Transverse colon (tissue), 4 donors: ENCODE measurements at regions not wholly inside any gene's neighbourhood (a gene's known extent, or its start where the extent isn't known, plus 50 kb on each side); places are given as distances from the start of the nearest gene placed in this dataset.

Experiments used
- DNase-seq: peaks from one replicate; pipeline ENCODE4 v3.0.0-alpha.2; 2019
- H3K27ac ChIP-seq, 4 donors: fragments of 200-600 bp; sonication (generic); 2 replicates each; pipeline ENCODE4 v1.5.1; 2016 to 2018; ENCODE audit warnings: inconsistent platforms in 4 of 4
- H3K27me3 ChIP-seq: fragments of 200-600 bp; sonication (generic); 2 replicates; pipeline ENCODE4 v1.5.1; 2017; ENCODE audit warnings: inconsistent platforms
- H3K36me3 ChIP-seq, 4 donors: fragments of 200-600 bp; sonication (generic); 2 replicates each; pipeline ENCODE4 v1.5.1; 2017 to 2019; ENCODE audit warnings: inconsistent platforms in 4 of 4
- H3K4me1 ChIP-seq, 4 donors: fragments of 200-600 bp; sonication (generic); 2 replicates each; pipeline ENCODE4 v1.5.1; 2017 to 2020; ENCODE audit warnings: inconsistent platforms in 4 of 4
- H3K4me3 ChIP-seq, 4 donors: fragments of 200-600 bp; sonication (generic); 1 replicate in 1 of 4; 2 replicates in 3 of 4; pipeline versions ENCODE4 v1.5.1 to v1.6.1; 2017 to 2019; ENCODE audit warnings: inconsistent platforms in 4 of 4
- H3K9me3 ChIP-seq, 2 donors: fragments of 200-600 bp; sonication (generic); 2 replicates each; pipeline ENCODE4 v1.5.1; 2017 to 2019; ENCODE audit warnings: inconsistent platforms in 2 of 2
- CTCF ChIP-seq, 5 experiments: fragments of 200-600 bp in 3 of 5; fragments of 450-650 bp in 2 of 5; sonication (generic) in 3 of 5; IDR thresholded peaks; 1 replicate in 2 of 5; 2 replicates in 3 of 5; pipeline ENCODE4 v1.5.1; 2016 to 2017; ENCODE audit warnings: antibody characterized with exemption in 5 of 5, inconsistent platforms in 3 of 5, mild to moderate bottlenecking in 2 of 5, moderate library complexity in 1 of 5
- EP300 ChIP-seq: sonication (generic); formaldehyde crosslinking; IDR thresholded peaks from one replicate; pipeline ENCODE4 v1.6.1; 2017; ENCODE audit warnings: antibody characterized with exemption, low read depth
- POLR2A ChIP-seq: fragments of 450-650 bp; IDR thresholded peaks from one replicate; pipeline ENCODE4 v1.6.1; 2016; ENCODE audit warnings: antibody characterized with exemption, mild to moderate bottlenecking, moderate library complexity
- POLR2AphosphoS5 ChIP-seq, 3 donors: sonication (generic); formaldehyde crosslinking; IDR thresholded peaks; one replicate each; pipeline ENCODE4 v1.6.1; 2016; ENCODE audit warnings: antibody characterized with exemption in 3 of 3
- WGBS, 2 donors: methylation state at CpG; one replicate each; pipeline ENCODE4 v1.1.5; 2018; ENCODE audit warnings: low coverage in 1 of 2; 5-methylcytosine and 5-hydroxymethylcytosine counted together
- in situ Hi-C, 4 donors: fragments of 200-750 bp; cut with MboI; loops; one replicate each; pipeline versions ENCODE4 v1.15.0 to v1.15.1; 2017; ENCODE audit warnings: low sequenced_read_pairs in 3 of 4, low pct_ligation_motif_present in 1 of 4, low pct_unique_long_range_greater_than_20kb in 1 of 4
- intact Hi-C: fragments of 100-400 bp; cut with DNase I; formaldehyde crosslinking; loops from one replicate; pipeline ENCODE4 v1.15.1; 2023; ENCODE audit warnings: low total_unique reads

GRCh38 chr11:87423161-87423560 lies 385.4 kb downstream of the TMEM135 start:
- Histone ChIP-seq H3K9me3 (no peaks in the 10 kb centered on the region), H3K36me3 (no peaks in the 10 kb centered on the region), H3K4me1 (peaks cover 0 to 4% (median 0%) of the 10 kb centered on the region in 4 donors), H3K27ac (no peak overlapping the region), H3K27me3 (no peaks in the 10 kb centered on the region), H3K4me3 (no peak overlapping the region)
- 71 to 86% methylated on average over 2 to 3 of the region's 3 CpGs for WGBS, 2 donors
- no peak for DNase-seq
- intact Hi-C loops (loop anchor here (5.0 kb wide), 1 partner anchor 71 kb away; no protein-coding TSS in a partner anchor), in situ Hi-C loops (loop anchor here (5.0 to 25.0 kb wide), 3 partner anchors 68 to 486 kb away; no protein-coding TSS in a partner anchor)
- TF ChIP-seq CTCF (IDR thresholded peaks at IDR 0.05): no peak
- no peak for TF ChIP-seq POLR2A
- no peak for TF ChIP-seq EP300
- no peak for TF ChIP-seq POLR2AphosphoS5 (IDR thresholded peaks at IDR 0.05)

GRCh38 chr11:87422566-87422965 lies 384.8 kb downstream of the TMEM135 start:
- TF ChIP-seq POLR2AphosphoS5 (IDR thresholded peaks at IDR 0.05) (no peak), POLR2A (no peak), CTCF (IDR thresholded peaks at IDR 0.05) (no peak), EP300 (no peak)
- intact Hi-C loops (loop anchor here (5.0 kb wide), 1 partner anchor 70 kb away; no protein-coding TSS in a partner anchor), in situ Hi-C loops (loop anchor here (5.0 to 25.0 kb wide), 3 partner anchors 68 to 485 kb away; no protein-coding TSS in a partner anchor)
- Histone ChIP-seq H3K9me3 (no peaks in the 10 kb centered on the region), H3K27me3 (no peaks in the 10 kb centered on the region), H3K27ac (no peak overlapping the region), H3K36me3 (no peaks in the 10 kb centered on the region), H3K4me3 (no peak overlapping the region), H3K4me1 (peaks cover 0 to 4% (median 0%) of the 10 kb centered on the region in 4 donors)
- DNase-seq: no peak
- 68 to 100% methylated on average over 2 to 3 of the region's 3 CpGs for WGBS, 2 donors

GRCh38 chr11:87421422-87421821 lies 383.7 kb downstream of the TMEM135 start:
- peak; percentile 22 for DNase-seq
- Histone ChIP-seq H3K4me3 (no peak overlapping the region), H3K4me1 (peaks cover 0 to 4% (median 0%) of the 10 kb centered on the region in 4 donors), H3K36me3 (no peaks in the 10 kb centered on the region), H3K9me3 (no peaks in the 10 kb centered on the region), H3K27me3 (no peaks in the 10 kb centered on the region), H3K27ac (no peak overlapping the region)
- in situ Hi-C loops (loop anchor here (5.0 to 25.0 kb wide), 3 partner anchors 67 to 484 kb away; no protein-coding TSS in a partner anchor), intact Hi-C loops (loop anchor here (5.0 kb wide), 1 partner anchor 69 kb away; no protein-coding TSS in a partner anchor)
- 39% methylated on average over 2 of the region's 2 CpGs; no CpG with 5 or more reads in 1 of the 2 donors for WGBS, 2 donors
- no peak for TF ChIP-seq POLR2A
- TF ChIP-seq EP300: no peak
- TF ChIP-seq CTCF (IDR thresholded peaks at IDR 0.05): peak; percentile 77 to 84 (median 79)
- no peak for TF ChIP-seq POLR2AphosphoS5 (IDR thresholded peaks at IDR 0.05)

- H3K4me1 ChIP-seq: peaks cover 0 to 4% (median 0%) of the 10 kb centered on the region in 4 donors
- no peak for DNase-seq
- H3K27me3 ChIP-seq: no peaks in the 10 kb centered on the region
- no peak overlapping the region for H3K4me3 ChIP-seq
- no peaks in the 10 kb centered on the region for H3K9me3 ChIP-seq
- TF ChIP-seq EP300: no peak
- no peak for TF ChIP-seq POLR2AphosphoS5 (IDR thresholded peaks at IDR 0.05)
- TF ChIP-seq CTCF (IDR thresholded peaks at IDR 0.05): no peak
- TF ChIP-seq POLR2A: no peak
- intact Hi-C loops (no loop called here), in situ Hi-C loops (loop anchor here in 3 of 4 donors (25.0 kb wide), 1 partner anchor 481 kb away; no protein-coding TSS in a partner anchor)
- H3K27ac ChIP-seq: no peak overlapping the region
- H3K36me3 ChIP-seq: no peaks in the 10 kb centered on the region
These were observed 380.2 kb downstream of the TMEM135 start for GRCh38 chr11:87417951-87418350.
